A673 (cell line): ENCODE measurements at regions not wholly inside any gene's neighbourhood (a gene's known extent, or its start where the extent isn't known, plus 50 kb on each side); places are given as distances from the start of the nearest gene placed in this dataset.

Experiments
- BruUV-seq: library from RNA; stranded (reverse); fragments of 400-500 nt; replicated peaks from 2 replicates; lab custom pipeline; 2021; lab: Mats Ljungman, UMichigan
- CTCF ChIA-PET: fragments of 300-600 bp; sonication (Branson Sonifier 250); formaldehyde crosslinking; loops from one replicate; lab custom pipeline; 2022; ENCODE audit warnings: antibody characterized with exemption; lab: Charles Lee
- POLR2A ChIA-PET: fragments of 300-600 bp; sonication (Branson Sonifier 250); formaldehyde crosslinking; loops from one replicate; lab custom pipeline; 2022; ENCODE audit warnings: antibody characterized with exemption; ENCODE audit not compliant: low non-redundant PET; lab: Charles Lee
- DNase-seq: peaks from one replicate; pipeline ENCODE4 v3.0.0-alpha.2; 2015; ENCODE audit warnings: low spot score
- H3K27ac ChIP-seq: fragments of 200-600 bp; sonication (generic); 2 replicates; pipeline ENCODE4 v1.5.1; 2016; ENCODE audit warnings: mixed run types, low read depth, mild to moderate bottlenecking, mixed read lengths, antibody characterized with exemption, low read length; ENCODE audit not compliant: poor library complexity, severe bottlenecking
- H3K27me3 ChIP-seq: fragments of 200-600 bp; sonication (generic); replicated peaks from 2 replicates; pipeline ENCODE4 v1.6.1; 2017; ENCODE audit warnings: mixed run types, low read depth, mild to moderate bottlenecking, mixed read lengths, antibody characterized with exemption, low read length; ENCODE audit not compliant: insufficient read depth, poor library complexity
- H3K36me3 ChIP-seq: fragments of 200-600 bp; sonication (generic); 2 replicates; pipeline ENCODE4 v1.6.1; 2016; ENCODE audit warnings: mixed run types, mild to moderate bottlenecking, mixed read lengths, antibody characterized with exemption, low read length; ENCODE audit not compliant: insufficient read depth, poor library complexity, severe bottlenecking
- H3K4me1 ChIP-seq: fragments of 200-600 bp; sonication (generic); 2 replicates; pipeline ENCODE4 v1.6.1; 2017; ENCODE audit warnings: mixed run types, mild to moderate bottlenecking, mixed read lengths, antibody characterized with exemption, low read length; ENCODE audit not compliant: insufficient read depth, poor library complexity, severe bottlenecking
- H3K4me3 ChIP-seq: fragments of 200-600 bp; sonication (generic); 2 replicates; pipeline ENCODE4 v1.5.1; 2016; ENCODE audit warnings: low read depth, mixed run types, mild to moderate bottlenecking, mixed read lengths, low read length; ENCODE audit not compliant: poor library complexity, severe bottlenecking
- H3K9me3 ChIP-seq: fragments of 200-600 bp; sonication (generic); 2 replicates; pipeline ENCODE4 v1.6.1; 2016; ENCODE audit warnings: mixed run types, low read depth, mild to moderate bottlenecking, mixed read lengths, antibody characterized with exemption, low read length; ENCODE audit not compliant: poor library complexity, severe bottlenecking
- CTCF ChIP-seq: fragments of 300-800, 200-600 bp; sonication (generic); conservative IDR thresholded peaks from 2 replicates; pipeline ENCODE4 v1.5.1; 2017; ENCODE audit warnings: low read depth, mild to moderate bottlenecking, antibody characterized with exemption, low read length, moderate library complexity, mixed read lengths
- EZH2 ChIP-seq: fragments of 200-600 bp; sonication (generic); IDR thresholded peaks from 2 replicates; pipeline ENCODE4 v1.6.1; 2017; ENCODE audit warnings: borderline replicate concordance, low read depth, mild to moderate bottlenecking, mixed read lengths, antibody characterized with exemption, low read length; ENCODE audit not compliant: poor library complexity, severe bottlenecking
- intact Hi-C: fragments of 100-400 bp; cut with micrococcal nuclease; formaldehyde crosslinking; loops from one replicate; pipeline ENCODE4 v1.10.0; 2022; ENCODE audit not compliant: unreplicated experiment

GRCh38 chr3:103308921-103309320, 874.1 kb downstream of the ZPLD1 start:
- DNase-seq: no peak
- POLR2A ChIA-PET: no interaction called here
- intact Hi-C loops: no loop called here
- Histone ChIP-seq H3K4me1 (no peaks in the 10 kb centered on the region), H3K9me3 (no peaks in the 10 kb centered on the region), H3K27ac (no peak overlapping the region), H3K4me3 (no peak overlapping the region), H3K36me3 (no peaks in the 10 kb centered on the region), H3K27me3 (no peaks in the 10 kb centered on the region)
- TF ChIP-seq CTCF: peak; percentile 35; the same call in 1 of the 2 replicates
- TF ChIP-seq EZH2: no peak
- BruUV-seq: no TSS peak
- CTCF ChIA-PET: no interaction called here

GRCh38 chr3:103319912-103320311, 885.1 kb downstream of the ZPLD1 start:
- H3K27me3 ChIP-seq: no peaks in the 10 kb centered on the region
- H3K36me3 ChIP-seq: no peaks in the 10 kb centered on the region
- no peak for TF ChIP-seq EZH2
- TF ChIP-seq CTCF: no peak
- ChIA-PET CTCF (no interaction called here), POLR2A (no interaction called here)
- H3K4me3 ChIP-seq: no peak overlapping the region
- BruUV-seq: no TSS peak
- H3K27ac ChIP-seq: no peak overlapping the region
- DNase-seq: peak; percentile 28
- H3K4me1 ChIP-seq: no peaks in the 10 kb centered on the region
- intact Hi-C loops: no loop called here
- no peaks in the 10 kb centered on the region for H3K9me3 ChIP-seq

- H3K27ac ChIP-seq: no peak overlapping the region
- TF ChIP-seq EZH2 (no peak), CTCF (no peak)
- no peak for DNase-seq
- H3K4me3 ChIP-seq: no peak overlapping the region
- H3K9me3 ChIP-seq: no peaks in the 10 kb centered on the region
- ChIA-PET POLR2A (no interaction called here), CTCF (no interaction called here)
- BruUV-seq: no TSS peak
- no peaks in the 10 kb centered on the region for H3K27me3 ChIP-seq
- peaks cover 16% of the 10 kb centered on the region for H3K4me1 ChIP-seq
- no peaks in the 10 kb centered on the region for H3K36me3 ChIP-seq
- intact Hi-C loops: no loop called here
These were observed 902.5 kb downstream of the ZPLD1 start for GRCh38 chr3:103337179-103337845.
